ENCODE measurements at regions not wholly inside any gene's neighbourhood (a gene's known extent, or its start where the extent isn't known, plus 50 kb on each side); places are given as distances from the start of the nearest gene placed in this dataset.

GRCh38 chr5:98651715-98652114, 121.7 kb upstream of the RGMB start:
- TF ChIP-seq CTCF (IDR thresholded peaks at IDR 0.05), result no peak
- no peak for TF ChIP-seq EZH2 (IDR thresholded peaks at IDR 0.05; ENCODE audit: borderline replicate concordance, insufficient read depth, low read depth, low read length, poor library complexity, severe bottlenecking)
